ENCODE measurements at regions not wholly inside any gene's neighbourhood (a gene's known extent, or its start where the extent isn't known, plus 50 kb on each side); places are given as distances from the start of the nearest gene placed in this dataset.

- DNase-seq (ENCODE audit: low read depth, low spot score): no peak
- Histone ChIP-seq H3K9me3 (ENCODE audit: insufficient read depth, low read length) (no peaks in the 10 kb centered on the region), H3K9ac (ENCODE audit: insufficient read length, low read depth) (no peak overlapping the region), H3K36me3 (ENCODE audit: insufficient read depth, insufficient read length, low read length) (no peaks in the 10 kb centered on the region), H3K4me1 (ENCODE audit: insufficient read depth, insufficient read length) (no peaks in the 10 kb centered on the region), H3K27me3 (ENCODE audit: insufficient read depth, insufficient read length) (no peaks in the 10 kb centered on the region), H3K4me3 (ENCODE audit: insufficient read length, low read depth) (no peak overlapping the region)
- TF ChIP-seq YY1 (IDR thresholded peaks at IDR 0.05; ENCODE audit: insufficient read depth, insufficient read length) (no peak), SUZ12 (IDR thresholded peaks at IDR 0.05; ENCODE audit: extremely low read depth, insufficient read depth, insufficient read length) (no peak), ZNF274 (IDR thresholded peaks at IDR 0.05; ENCODE audit: low read depth, low read length) (no peak)
Observed at GRCh38 chr3:15887261-15887660, 89.5 kb upstream of the ANKRD28 start.

GRCh38 chr3:15889936-15890335 is 92.2 kb upstream of the ANKRD28 start:
- Histone ChIP-seq H3K36me3 (ENCODE audit: insufficient read depth, insufficient read length, low read length) (no peaks in the 10 kb centered on the region), H3K27me3 (ENCODE audit: insufficient read depth, insufficient read length) (no peaks in the 10 kb centered on the region), H3K4me1 (ENCODE audit: insufficient read depth, insufficient read length) (no peaks in the 10 kb centered on the region), H3K4me3 (ENCODE audit: insufficient read length, low read depth) (no peak overlapping the region), H3K9me3 (ENCODE audit: insufficient read depth, low read length) (no peaks in the 10 kb centered on the region), H3K9ac (ENCODE audit: insufficient read length, low read depth) (no peak overlapping the region)
- TF ChIP-seq ZNF274 (IDR thresholded peaks at IDR 0.05; ENCODE audit: low read depth, low read length): no peak
- no peak for TF ChIP-seq YY1 (IDR thresholded peaks at IDR 0.05; ENCODE audit: insufficient read depth, insufficient read length)
- no peak for TF ChIP-seq SUZ12 (IDR thresholded peaks at IDR 0.05; ENCODE audit: extremely low read depth, insufficient read depth, insufficient read length)
- DNase-seq (ENCODE audit: low read depth, low spot score): no peak

- Histone ChIP-seq H3K4me1 (ENCODE audit: insufficient read depth, insufficient read length) (no peaks in the 10 kb centered on the region), H3K9me3 (ENCODE audit: insufficient read depth, low read length) (no peaks in the 10 kb centered on the region), H3K27me3 (ENCODE audit: insufficient read depth, insufficient read length) (no peaks in the 10 kb centered on the region), H3K4me3 (ENCODE audit: insufficient read length, low read depth) (no peak overlapping the region), H3K36me3 (ENCODE audit: insufficient read depth, insufficient read length, low read length) (no peaks in the 10 kb centered on the region), H3K9ac (ENCODE audit: insufficient read length, low read depth) (no peak overlapping the region)
- TF ChIP-seq YY1 (IDR thresholded peaks at IDR 0.05; ENCODE audit: insufficient read depth, insufficient read length) (no peak), SUZ12 (IDR thresholded peaks at IDR 0.05; ENCODE audit: extremely low read depth, insufficient read depth, insufficient read length) (no peak), ZNF274 (IDR thresholded peaks at IDR 0.05; ENCODE audit: low read depth, low read length) (no peak)
- no peak for DNase-seq (ENCODE audit: low read depth, low spot score)
Observed at GRCh38 chr3:15892311-15893227, 94.8 kb upstream of the ANKRD28 start.

- no peaks in the 10 kb centered on the region for H3K9me3 ChIP-seq (ENCODE audit: insufficient read depth, low read length)
- H3K9ac ChIP-seq (ENCODE audit: insufficient read length, low read depth): no peak overlapping the region
- no peaks in the 10 kb centered on the region for H3K36me3 ChIP-seq (ENCODE audit: insufficient read depth, insufficient read length, low read length)
- H3K4me1 ChIP-seq (ENCODE audit: insufficient read depth, insufficient read length): peaks cover 1% of the 10 kb centered on the region
- DNase-seq (ENCODE audit: low read depth, low spot score): no peak
- no peak overlapping the region for H3K4me3 ChIP-seq (ENCODE audit: insufficient read length, low read depth)
- no peaks in the 10 kb centered on the region for H3K27me3 ChIP-seq (ENCODE audit: insufficient read depth, insufficient read length)
- no peak for TF ChIP-seq ZNF274 (IDR thresholded peaks at IDR 0.05; ENCODE audit: low read depth, low read length)
- no peak for TF ChIP-seq YY1 (IDR thresholded peaks at IDR 0.05; ENCODE audit: insufficient read depth, insufficient read length)
- no peak for TF ChIP-seq SUZ12 (IDR thresholded peaks at IDR 0.05; ENCODE audit: extremely low read depth, insufficient read depth, insufficient read length)
Observed at GRCh38 chr3:15894382-15894781, 96.6 kb upstream of the ANKRD28 start.

- H3K27me3 ChIP-seq (ENCODE audit: insufficient read depth, insufficient read length): no peaks in the 10 kb centered on the region
- H3K4me1 ChIP-seq (ENCODE audit: insufficient read depth, insufficient read length): peaks cover 2% of the 10 kb centered on the region
- H3K9ac ChIP-seq (ENCODE audit: insufficient read length, low read depth): no peak overlapping the region
- no peak for TF ChIP-seq YY1 (IDR thresholded peaks at IDR 0.05; ENCODE audit: insufficient read depth, insufficient read length)
- TF ChIP-seq ZNF274 (IDR thresholded peaks at IDR 0.05; ENCODE audit: low read depth, low read length): no peak
- TF ChIP-seq SUZ12 (IDR thresholded peaks at IDR 0.05; ENCODE audit: extremely low read depth, insufficient read depth, insufficient read length): no peak
- H3K4me3 ChIP-seq (ENCODE audit: insufficient read length, low read depth): no peak overlapping the region
- DNase-seq (ENCODE audit: low read depth, low spot score): no peak
- H3K36me3 ChIP-seq (ENCODE audit: insufficient read depth, insufficient read length, low read length): no peaks in the 10 kb centered on the region
- no peaks in the 10 kb centered on the region for H3K9me3 ChIP-seq (ENCODE audit: insufficient read depth, low read length)
Observed at GRCh38 chr3:15896500-15896899, 98.7 kb upstream of the ANKRD28 start.

- no peaks in the 10 kb centered on the region for H3K27me3 ChIP-seq (ENCODE audit: insufficient read depth, insufficient read length)
- no peak overlapping the region for H3K4me3 ChIP-seq (ENCODE audit: insufficient read length, low read depth)
- peaks cover 2% of the 10 kb centered on the region for H3K4me1 ChIP-seq (ENCODE audit: insufficient read depth, insufficient read length)
- H3K36me3 ChIP-seq (ENCODE audit: insufficient read depth, insufficient read length, low read length): no peaks in the 10 kb centered on the region
- DNase-seq (ENCODE audit: low read depth, low spot score): no peak
- H3K9me3 ChIP-seq (ENCODE audit: insufficient read depth, low read length): no peaks in the 10 kb centered on the region
- H3K9ac ChIP-seq (ENCODE audit: insufficient read length, low read depth): no peak overlapping the region
- TF ChIP-seq YY1 (IDR thresholded peaks at IDR 0.05; ENCODE audit: insufficient read depth, insufficient read length): no peak
- no peak for TF ChIP-seq SUZ12 (IDR thresholded peaks at IDR 0.05; ENCODE audit: extremely low read depth, insufficient read depth, insufficient read length)
- TF ChIP-seq ZNF274 (IDR thresholded peaks at IDR 0.05; ENCODE audit: low read depth, low read length): no peak
Observed at GRCh38 chr3:15899388-15899787, 101.6 kb upstream of the ANKRD28 start.

DNA sequence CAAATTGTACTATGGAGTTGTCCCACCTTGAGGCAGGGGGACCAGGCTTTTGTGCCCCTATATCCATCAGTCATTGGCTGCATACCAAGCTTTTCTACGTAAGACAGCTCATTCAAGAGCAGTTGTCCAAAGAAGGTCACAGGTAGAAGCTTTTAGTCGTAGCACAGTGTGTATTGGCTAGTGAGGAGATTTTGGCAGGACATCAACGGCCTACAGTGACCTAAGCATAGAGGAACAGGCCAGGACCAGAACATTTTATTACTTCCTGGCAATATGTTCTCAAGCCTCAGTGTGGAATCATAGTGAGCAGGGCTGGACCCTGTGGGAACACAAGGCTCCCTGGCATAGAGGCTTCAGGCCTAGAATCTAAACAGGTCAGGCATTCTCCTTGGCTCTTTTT is 105.4 kb upstream of the ANKRD28 start:
- Histone ChIP-seq H3K27me3 (ENCODE audit: insufficient read depth, insufficient read length) (no peaks in the 10 kb centered on the region), H3K9ac (ENCODE audit: insufficient read length, low read depth) (no peak overlapping the region), H3K4me3 (ENCODE audit: insufficient read length, low read depth) (no peak overlapping the region), H3K36me3 (ENCODE audit: insufficient read depth, insufficient read length, low read length) (no peaks in the 10 kb centered on the region), H3K9me3 (ENCODE audit: insufficient read depth, low read length) (no peaks in the 10 kb centered on the region), H3K4me1 (ENCODE audit: insufficient read depth, insufficient read length) (peaks cover 2% of the 10 kb centered on the region)
- DNase-seq (ENCODE audit: low read depth, low spot score): no peak
- no peak for TF ChIP-seq ZNF274 (IDR thresholded peaks at IDR 0.05; ENCODE audit: low read depth, low read length)
